SK-N-SH treated with all-trans-retinoic acid at 6 μM for 48 hours (cell line): ENCODE measurements at regions not wholly inside any gene's neighbourhood (a gene's known extent, or its start where the extent isn't known, plus 50 kb on each side); places are given as distances from the start of the nearest gene placed in this dataset.

ENCODE experiments used
- ATAC-seq: fragments of 200-7000 bp; cut with Tn5 transposase; 3 replicates; pipeline ENCODE4 v1.9.1; 2020; ENCODE audit warnings: mild to moderate bottlenecking, moderate library complexity
- ARNTL ChIP-seq: fragments of 450-650 bp; formaldehyde crosslinking; IDR thresholded peaks from 2 replicates; pipeline ENCODE4 v1.5.0; 2020; ENCODE audit warnings: low read depth, mild to moderate bottlenecking, moderate library complexity, borderline replicate concordance
- BACH2 ChIP-seq: fragments of 250-450 bp; sonication (Bioruptor Pico); IDR thresholded peaks from 2 replicates; pipeline ENCODE4 v1.9.0; 2021; ENCODE audit warnings: mild to moderate bottlenecking, borderline replicate concordance
- CSDC2 ChIP-seq: fragments of 250-450 bp; sonication (Bioruptor Pico); IDR thresholded peaks from 2 replicates; pipeline ENCODE4 v1.5.0; 2020; ENCODE audit warnings: mild to moderate bottlenecking, moderate library complexity
- ESRRG ChIP-seq: fragments of 250-450 bp; sonication (Bioruptor Pico); IDR thresholded peaks from 2 replicates; pipeline ENCODE4 v1.6.1; 2021; ENCODE audit warnings: mild to moderate bottlenecking
- ISL1 ChIP-seq: fragments of 250-450 bp; sonication (Bioruptor Pico); IDR thresholded peaks from 2 replicates; pipeline ENCODE4 v2.1.2; 2022; ENCODE audit warnings: mild to moderate bottlenecking, moderate library complexity
- OSR1 ChIP-seq: fragments of 250-450 bp; sonication (Bioruptor Pico); IDR thresholded peaks from 2 replicates; pipeline ENCODE4 v1.8.0; 2022; ENCODE audit warnings: moderate library complexity, mild to moderate bottlenecking, inconsistent platforms
- PATZ1 ChIP-seq: fragments of 250-450 bp; sonication (Bioruptor Pico); IDR thresholded peaks from 2 replicates; pipeline ENCODE4 v1.8.0; 2020; ENCODE audit warnings: mild to moderate bottlenecking, moderate library complexity, borderline replicate concordance
- PPARA ChIP-seq: fragments of 250-450 bp; sonication (Bioruptor Pico); IDR thresholded peaks from 2 replicates; pipeline ENCODE4 v1.5.0; 2020; ENCODE audit warnings: mild to moderate bottlenecking, borderline replicate concordance
- RARB ChIP-seq: fragments of 250-450 bp; sonication (Bioruptor Pico); IDR thresholded peaks from 2 replicates; pipeline ENCODE4 v1.8.0; 2021; ENCODE audit warnings: mild to moderate bottlenecking, moderate library complexity
- SNAI2 ChIP-seq: fragments of 250-450 bp; sonication (Bioruptor Pico); IDR thresholded peaks from 2 replicates; pipeline ENCODE4 v1.5.0; 2020; ENCODE audit warnings: mild to moderate bottlenecking, moderate library complexity
- TCF4 ChIP-seq: fragments of 250-450 bp; sonication (Bioruptor Pico); IDR thresholded peaks from 2 replicates; pipeline ENCODE4 v1.8.0; 2021; ENCODE audit warnings: mild to moderate bottlenecking, moderate library complexity, borderline replicate concordance
- TOX ChIP-seq: fragments of 250-450 bp; sonication (Bioruptor Pico); IDR thresholded peaks from 2 replicates; pipeline ENCODE4 v1.8.0; 2021; ENCODE audit warnings: mild to moderate bottlenecking, moderate library complexity, borderline replicate concordance
- TSHZ2 ChIP-seq: fragments of 250-450 bp; sonication (Bioruptor Pico); IDR thresholded peaks from 2 replicates; pipeline ENCODE4 v1.5.0; 2020; ENCODE audit warnings: mild to moderate bottlenecking, moderate library complexity
- ZC3H10 ChIP-seq: fragments of 250-450 bp; sonication (Bioruptor Pico); IDR thresholded peaks from 2 replicates; pipeline ENCODE4 v1.5.1; 2021; ENCODE audit warnings: mild to moderate bottlenecking, moderate library complexity
- ZFP3 ChIP-seq: fragments of 250-450 bp; sonication (Bioruptor Pico); IDR thresholded peaks from 2 replicates; pipeline ENCODE4 v1.5.0; 2020; ENCODE audit warnings: mild to moderate bottlenecking, moderate library complexity
- ZFP30 ChIP-seq: fragments of 450-650 bp; formaldehyde crosslinking; IDR thresholded peaks from 2 replicates; pipeline ENCODE4 v1.5.0; 2022; ENCODE audit warnings: mild to moderate bottlenecking, moderate library complexity
- ZNF565 ChIP-seq: fragments of 450-650 bp; formaldehyde crosslinking; conservative IDR thresholded peaks from 2 replicates; pipeline ENCODE4 v1.5.0; 2020; ENCODE audit warnings: low read depth, mild to moderate bottlenecking, moderate library complexity
- ZNF70 ChIP-seq: fragments of 450-650 bp; formaldehyde crosslinking; IDR thresholded peaks from 2 replicates; pipeline ENCODE4 v1.5.0; 2020; ENCODE audit warnings: mild to moderate bottlenecking, moderate library complexity
- ZNF8 ChIP-seq: fragments of 450-650 bp; formaldehyde crosslinking; IDR thresholded peaks from 2 replicates; pipeline ENCODE4 v1.5.0; 2020; ENCODE audit warnings: mild to moderate bottlenecking, moderate library complexity
- TF ChIP-seq, protein P1 (sequence below): fragments of 250-450 bp; sonication (Bioruptor Pico); IDR thresholded peaks from 2 replicates; pipeline ENCODE4 v1.5.1; 2021; ENCODE audit warnings: mild to moderate bottlenecking, moderate library complexity
- TF ChIP-seq, protein P2 (sequence below): fragments of 250-450 bp; sonication (Bioruptor Pico); IDR thresholded peaks from 2 replicates; pipeline ENCODE4 v1.5.1; 2020; ENCODE audit warnings: low read depth, mild to moderate bottlenecking, moderate library complexity

- TF ChIP-seq, protein P1, sequence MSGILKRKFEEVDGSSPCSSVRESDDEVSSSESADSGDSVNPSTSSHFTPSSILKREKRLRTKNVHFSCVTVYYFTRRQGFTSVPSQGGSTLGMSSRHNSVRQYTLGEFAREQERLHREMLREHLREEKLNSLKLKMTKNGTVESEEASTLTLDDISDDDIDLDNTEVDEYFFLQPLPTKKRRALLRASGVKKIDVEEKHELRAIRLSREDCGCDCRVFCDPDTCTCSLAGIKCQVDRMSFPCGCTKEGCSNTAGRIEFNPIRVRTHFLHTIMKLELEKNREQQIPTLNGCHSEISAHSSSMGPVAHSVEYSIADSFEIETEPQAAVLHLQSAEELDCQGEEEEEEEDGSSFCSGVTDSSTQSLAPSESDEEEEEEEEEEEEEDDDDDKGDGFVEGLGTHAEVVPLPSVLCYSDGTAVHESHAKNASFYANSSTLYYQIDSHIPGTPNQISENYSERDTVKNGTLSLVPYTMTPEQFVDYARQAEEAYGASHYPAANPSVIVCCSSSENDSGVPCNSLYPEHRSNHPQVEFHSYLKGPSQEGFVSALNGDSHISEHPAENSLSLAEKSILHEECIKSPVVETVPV (CRISPR knock-in tag) = 0 out of 2 replicates have a peak, but pooled peaks have one; percentile 34
- TF ChIP-seq CSDC2 = no peak
- TF ChIP-seq SNAI2 (CRISPR knock-in tag) = no peak
- TF ChIP-seq BACH2 (CRISPR knock-in tag) = no peak
- peak; percentile 37; the same call in 1 of the 2 replicates for TF ChIP-seq TOX (CRISPR knock-in tag)
- TF ChIP-seq ZC3H10 (CRISPR knock-in tag) = no peak
- no peak for TF ChIP-seq PPARA (CRISPR knock-in tag)
- no peak for TF ChIP-seq ZNF565 (CRISPR knock-in tag)
- peak; percentile 80 for TF ChIP-seq PATZ1 (CRISPR knock-in tag)
Observed at GRCh38 chr6:103153016-103153415, 1706.7 kb downstream of the HACE1 start (continued).

DNA sequence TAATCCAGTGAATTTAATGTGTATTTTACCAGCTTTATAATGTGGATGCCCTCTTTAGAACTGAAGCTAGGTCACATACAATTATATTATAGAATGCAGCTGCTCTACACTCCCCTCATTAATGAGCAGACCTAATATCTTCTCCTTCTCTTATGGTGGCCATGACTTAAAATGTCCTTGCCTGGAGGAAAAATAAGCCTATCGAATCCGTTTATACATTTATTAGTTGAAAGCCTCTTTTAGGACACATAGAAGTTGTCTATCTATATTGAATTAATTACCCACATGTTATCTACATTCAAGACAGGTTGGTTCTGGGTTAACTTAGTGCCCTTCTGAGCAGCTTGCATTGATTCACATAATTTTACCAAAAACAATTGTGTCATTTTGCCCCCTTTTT is 1716.8 kb downstream of the HACE1 start:
- no peak for ATAC-seq
- TF ChIP-seq TSHZ2 (CRISPR knock-in tag) = peak; percentile 13; the same call in 1 of the 2 replicates
- peak; percentile 33; the same call in 1 of the 2 replicates for TF ChIP-seq TCF4 (CRISPR knock-in tag)
- TF ChIP-seq ESRRG (CRISPR knock-in tag) = no peak

DNA sequence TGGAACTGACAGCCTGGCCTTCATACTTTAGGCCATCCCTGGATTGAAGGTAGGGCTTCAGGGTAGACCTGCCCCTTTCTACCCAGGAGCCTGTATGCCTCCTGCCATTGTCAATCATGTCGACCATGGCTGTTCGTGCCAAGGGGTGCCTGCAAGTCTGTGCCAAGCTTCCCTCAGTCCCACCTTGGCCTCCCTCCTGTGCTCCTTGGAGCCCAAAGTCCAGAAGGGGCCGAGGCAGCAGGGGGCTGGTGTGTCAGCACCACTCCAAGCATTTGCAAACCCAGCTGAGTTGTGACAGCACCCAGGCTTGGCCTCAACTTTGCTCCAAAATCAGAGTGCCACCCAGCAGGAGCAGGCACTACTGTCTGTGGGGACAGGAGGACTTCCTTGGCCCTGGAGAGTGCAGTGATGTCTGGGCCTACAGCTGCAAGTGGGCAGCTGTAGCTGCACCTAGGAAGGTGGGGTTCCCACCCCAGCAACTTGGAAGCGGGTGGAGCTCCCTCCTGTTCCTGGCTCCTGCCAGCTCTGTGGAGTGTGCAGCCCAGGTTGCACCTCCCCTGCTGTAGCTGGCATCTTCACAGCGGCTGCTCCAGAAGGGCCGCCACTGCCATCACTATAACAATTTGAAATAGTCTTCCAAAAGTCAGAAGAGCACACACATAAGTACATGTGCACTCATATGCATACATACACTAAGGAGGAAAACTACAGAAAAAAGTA is 1719.3 kb downstream of the HACE1 start:
- no peak for ATAC-seq
- TF ChIP-seq ZNF565 (CRISPR knock-in tag) = no peak
- no peak for TF ChIP-seq RARB (CRISPR knock-in tag)
- TF ChIP-seq, protein P2, sequence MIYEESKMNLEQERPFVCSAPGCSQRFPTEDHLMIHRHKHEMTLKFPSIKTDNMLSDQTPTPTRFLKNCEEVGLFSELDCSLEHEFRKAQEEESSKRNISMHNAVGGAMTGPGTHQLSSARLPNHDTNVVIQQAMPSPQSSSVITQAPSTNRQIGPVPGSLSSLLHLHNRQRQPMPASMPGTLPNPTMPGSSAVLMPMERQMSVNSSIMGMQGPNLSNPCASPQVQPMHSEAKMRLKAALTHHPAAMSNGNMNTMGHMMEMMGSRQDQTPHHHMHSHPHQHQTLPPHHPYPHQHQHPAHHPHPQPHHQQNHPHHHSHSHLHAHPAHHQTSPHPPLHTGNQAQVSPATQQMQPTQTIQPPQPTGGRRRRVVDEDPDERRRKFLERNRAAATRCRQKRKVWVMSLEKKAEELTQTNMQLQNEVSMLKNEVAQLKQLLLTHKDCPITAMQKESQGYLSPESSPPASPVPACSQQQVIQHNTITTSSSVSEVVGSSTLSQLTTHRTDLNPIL (CRISPR knock-in tag) = no peak
- TF ChIP-seq SNAI2 (CRISPR knock-in tag) = no peak
- no peak for TF ChIP-seq ZFP30 (CRISPR knock-in tag)
- TF ChIP-seq CSDC2 = no peak
- no peak for TF ChIP-seq ARNTL (CRISPR knock-in tag)
- TF ChIP-seq ZC3H10 (CRISPR knock-in tag) = no peak
- TF ChIP-seq TOX (CRISPR knock-in tag) = no peak
- TF ChIP-seq, protein P1 (CRISPR knock-in tag) = no peak
- TF ChIP-seq ZNF70 (CRISPR knock-in tag) = no peak
- TF ChIP-seq ISL1 (CRISPR knock-in tag) = no peak
- no peak for TF ChIP-seq TSHZ2 (CRISPR knock-in tag)
- TF ChIP-seq ZNF8 (CRISPR knock-in tag) = no peak
- no peak for TF ChIP-seq OSR1 (CRISPR knock-in tag)
- no peak for TF ChIP-seq TCF4 (CRISPR knock-in tag)
- no peak for TF ChIP-seq ZFP3
- TF ChIP-seq ESRRG (CRISPR knock-in tag) = no peak
- TF ChIP-seq PPARA (CRISPR knock-in tag) = no peak
- TF ChIP-seq BACH2 (CRISPR knock-in tag) = no peak
